A673 (cell line): ENCODE measurements at regions not wholly inside any gene's neighbourhood (a gene's known extent, or its start where the extent isn't known, plus 50 kb on each side); places are given as distances from the start of the nearest gene placed in this dataset.
"Not testable (repeated sequence)": the region's sequence is repeated elsewhere in the genome, so short reads cannot be mapped to it uniquely, and the experiment has no call there.

Experiments used
- EZH2 ChIP-seq: fragments of 200-600 bp; sonication (generic); IDR thresholded peaks from 2 replicates; pipeline ENCODE4 v1.6.1; 2017; ENCODE audit warnings: borderline replicate concordance, low read depth, mild to moderate bottlenecking, mixed read lengths, antibody characterized with exemption, low read length; ENCODE audit not compliant: poor library complexity, severe bottlenecking
- TF ChIP-seq, protein P1 (sequence below): fragments of 300-800, 200-600 bp; sonication (generic); conservative IDR thresholded peaks from 2 replicates; pipeline ENCODE4 v1.5.1; 2017; ENCODE audit warnings: low read depth, mild to moderate bottlenecking, antibody characterized with exemption, low read length, moderate library complexity, mixed read lengths

GRCh38 chr12:97723801-97724200 lies 261.2 kb downstream of the RMST start:
- TF ChIP-seq, protein P1, sequence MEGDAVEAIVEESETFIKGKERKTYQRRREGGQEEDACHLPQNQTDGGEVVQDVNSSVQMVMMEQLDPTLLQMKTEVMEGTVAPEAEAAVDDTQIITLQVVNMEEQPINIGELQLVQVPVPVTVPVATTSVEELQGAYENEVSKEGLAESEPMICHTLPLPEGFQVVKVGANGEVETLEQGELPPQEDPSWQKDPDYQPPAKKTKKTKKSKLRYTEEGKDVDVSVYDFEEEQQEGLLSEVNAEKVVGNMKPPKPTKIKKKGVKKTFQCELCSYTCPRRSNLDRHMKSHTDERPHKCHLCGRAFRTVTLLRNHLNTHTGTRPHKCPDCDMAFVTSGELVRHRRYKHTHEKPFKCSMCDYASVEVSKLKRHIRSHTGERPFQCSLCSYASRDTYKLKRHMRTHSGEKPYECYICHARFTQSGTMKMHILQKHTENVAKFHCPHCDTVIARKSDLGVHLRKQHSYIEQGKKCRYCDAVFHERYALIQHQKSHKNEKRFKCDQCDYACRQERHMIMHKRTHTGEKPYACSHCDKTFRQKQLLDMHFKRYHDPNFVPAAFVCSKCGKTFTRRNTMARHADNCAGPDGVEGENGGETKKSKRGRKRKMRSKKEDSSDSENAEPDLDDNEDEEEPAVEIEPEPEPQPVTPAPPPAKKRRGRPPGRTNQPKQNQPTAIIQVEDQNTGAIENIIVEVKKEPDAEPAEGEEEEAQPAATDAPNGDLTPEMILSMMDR = not testable (repeated sequence)
- not testable (repeated sequence) for TF ChIP-seq EZH2
